Neutrophil (primary cell): ENCODE measurements at regions not wholly inside any gene's neighbourhood (a gene's known extent, or its start where the extent isn't known, plus 50 kb on each side); places are given as distances from the start of the nearest gene placed in this dataset.

Experiments used
- H3K27ac ChIP-seq: fragments of 200-600 bp; sonication (generic); 2 replicates; pipeline ENCODE4 v1.5.1; 2016; ENCODE audit warnings: mild to moderate bottlenecking, moderate library complexity
- H3K27me3 ChIP-seq: fragments of 200-600 bp; sonication (generic); 2 replicates; pipeline ENCODE4 v1.6.0; 2016; ENCODE audit warnings: mild to moderate bottlenecking
- H3K36me3 ChIP-seq: fragments of 200-600 bp; sonication (generic); 2 replicates; pipeline ENCODE4 v1.5.1; 2017
- H3K4me1 ChIP-seq, 2 experiments: fragments of 200-600 bp in 1 of 2; sonication (generic) in 1 of 2; 1 replicate in 1 of 2; 2 replicates in 1 of 2; pipeline versions ENCODE4 v1.5.1 to v1.6.1; 2013 to 2016; ENCODE audit warnings: low read depth in 1 of 2, low read length in 1 of 2, mild to moderate bottlenecking in 1 of 2, moderate library complexity in 1 of 2; ENCODE audit not compliant: control insufficient read depth in 1 of 2, insufficient read depth in 1 of 2
- H3K4me3 ChIP-seq, 2 experiments: fragments of 200-600 bp in 1 of 2; sonication (generic) in 1 of 2; 1 replicate in 1 of 2; 2 replicates in 1 of 2; pipeline ENCODE4 v1.5.1; 2013 to 2016; ENCODE audit warnings: low read depth in 1 of 2, low read length in 1 of 2, mild to moderate bottlenecking in 1 of 2, moderate library complexity in 1 of 2
- H3K9me3 ChIP-seq: fragments of 200-600 bp; sonication (generic); 2 replicates; pipeline ENCODE4 v1.5.1; 2016
- TF ChIP-seq, protein P1 (sequence below): fragments of 200-600 bp; sonication (generic); IDR thresholded peaks from 2 replicates; pipeline ENCODE4 v1.5.1; 2016; ENCODE audit warnings: antibody characterized with exemption

DNA sequence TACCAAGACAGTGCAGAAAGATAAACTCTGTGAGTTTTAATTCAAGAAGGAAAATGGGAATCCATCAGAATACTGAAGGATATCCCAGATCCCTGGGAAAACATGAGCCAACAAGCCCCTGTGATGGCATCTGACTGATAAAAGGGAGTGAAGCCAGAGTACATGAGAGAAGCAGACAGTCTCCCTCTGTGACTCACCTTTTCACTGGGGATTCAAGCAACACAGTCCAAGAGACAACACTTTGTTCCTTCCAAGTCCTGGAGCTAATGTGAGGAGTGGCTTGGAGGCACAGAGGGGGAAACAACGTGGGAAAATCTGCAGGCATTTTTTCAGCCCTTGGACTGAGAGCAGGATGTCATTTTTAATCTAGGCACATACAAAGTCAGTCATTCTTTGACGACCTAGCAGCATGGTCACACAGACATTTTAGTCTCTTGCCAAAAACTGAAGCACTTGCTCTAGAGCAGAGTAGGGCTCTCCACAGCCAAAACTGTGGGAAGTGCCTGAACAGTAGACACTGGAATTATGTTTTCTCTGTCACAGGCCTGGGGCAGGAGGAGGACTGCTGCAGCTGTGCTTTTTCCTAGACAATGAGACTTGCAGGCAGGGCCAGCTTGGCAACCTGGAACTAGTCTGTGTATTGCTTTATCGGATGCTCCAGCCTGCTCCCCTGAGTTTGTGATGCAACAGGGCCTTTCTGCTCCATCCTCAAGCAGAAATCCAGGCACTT, 465.0 kb upstream of the GJE1 start:
- no peak overlapping the region for H3K27ac ChIP-seq

DNA sequence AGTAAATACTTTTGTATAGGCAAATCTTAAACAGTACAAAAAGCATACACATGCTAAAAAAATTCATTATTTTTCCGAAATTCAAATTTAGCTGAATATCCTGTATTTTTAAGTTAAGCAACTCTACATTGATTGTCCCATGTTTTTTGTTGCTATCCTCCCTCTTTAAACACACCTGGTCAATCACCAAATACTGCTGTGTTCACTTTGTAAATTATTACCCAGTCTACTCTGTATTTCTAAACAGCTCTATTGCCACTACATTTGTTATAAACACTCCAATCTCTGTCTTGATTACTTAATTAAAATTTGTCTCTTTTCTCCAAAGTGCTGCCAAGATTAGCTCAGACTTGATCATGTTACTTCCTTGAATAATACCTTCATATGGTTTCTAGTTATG, 466.5 kb upstream of the GJE1 start:
- Histone ChIP-seq H3K4me1 (no peaks in the 10 kb centered on the region), H3K36me3 (no peaks in the 10 kb centered on the region), H3K27me3 (no peaks in the 10 kb centered on the region), H3K4me3 (no peak overlapping the region), H3K27ac (no peak overlapping the region), H3K9me3 (no peaks in the 10 kb centered on the region)
- TF ChIP-seq, protein P1, sequence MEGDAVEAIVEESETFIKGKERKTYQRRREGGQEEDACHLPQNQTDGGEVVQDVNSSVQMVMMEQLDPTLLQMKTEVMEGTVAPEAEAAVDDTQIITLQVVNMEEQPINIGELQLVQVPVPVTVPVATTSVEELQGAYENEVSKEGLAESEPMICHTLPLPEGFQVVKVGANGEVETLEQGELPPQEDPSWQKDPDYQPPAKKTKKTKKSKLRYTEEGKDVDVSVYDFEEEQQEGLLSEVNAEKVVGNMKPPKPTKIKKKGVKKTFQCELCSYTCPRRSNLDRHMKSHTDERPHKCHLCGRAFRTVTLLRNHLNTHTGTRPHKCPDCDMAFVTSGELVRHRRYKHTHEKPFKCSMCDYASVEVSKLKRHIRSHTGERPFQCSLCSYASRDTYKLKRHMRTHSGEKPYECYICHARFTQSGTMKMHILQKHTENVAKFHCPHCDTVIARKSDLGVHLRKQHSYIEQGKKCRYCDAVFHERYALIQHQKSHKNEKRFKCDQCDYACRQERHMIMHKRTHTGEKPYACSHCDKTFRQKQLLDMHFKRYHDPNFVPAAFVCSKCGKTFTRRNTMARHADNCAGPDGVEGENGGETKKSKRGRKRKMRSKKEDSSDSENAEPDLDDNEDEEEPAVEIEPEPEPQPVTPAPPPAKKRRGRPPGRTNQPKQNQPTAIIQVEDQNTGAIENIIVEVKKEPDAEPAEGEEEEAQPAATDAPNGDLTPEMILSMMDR = no peak

More for the DNA sequence above, 465.0 kb upstream of the GJE1 start:
- TF ChIP-seq, protein P1 = no peak
- no peaks in the 10 kb centered on the region for H3K36me3 ChIP-seq
- no peak overlapping the region for H3K4me3 ChIP-seq
- no peaks in the 10 kb centered on the region for H3K9me3 ChIP-seq
- H3K27me3 ChIP-seq = no peaks in the 10 kb centered on the region
- no peaks in the 10 kb centered on the region for H3K4me1 ChIP-seq

DNA sequence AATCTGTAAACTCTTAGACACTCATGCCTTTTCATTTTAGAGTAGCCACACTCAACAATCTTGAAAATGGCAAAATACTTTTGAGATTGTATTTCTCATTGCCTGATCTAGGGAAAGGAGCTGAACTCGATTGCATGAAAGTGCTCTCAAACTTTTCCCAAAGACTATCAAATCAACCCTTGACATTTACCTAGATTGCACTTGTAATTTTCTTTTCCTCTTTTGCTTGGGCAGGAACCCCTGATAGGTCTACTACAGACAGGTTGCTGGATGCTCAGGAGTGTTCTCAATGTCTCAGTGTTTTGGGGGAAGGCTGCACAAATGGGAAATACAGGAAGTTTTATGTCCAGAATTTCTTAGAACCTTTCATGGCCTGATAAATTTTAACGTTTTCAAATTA, 468.0 kb upstream of the GJE1 start:
- Histone ChIP-seq H3K36me3 (no peaks in the 10 kb centered on the region), H3K4me1 (no peaks in the 10 kb centered on the region), H3K27ac (no peak overlapping the region), H3K4me3 (no peak overlapping the region), H3K27me3 (no peaks in the 10 kb centered on the region), H3K9me3 (no peaks in the 10 kb centered on the region)
- TF ChIP-seq, protein P1 = no peak

DNA sequence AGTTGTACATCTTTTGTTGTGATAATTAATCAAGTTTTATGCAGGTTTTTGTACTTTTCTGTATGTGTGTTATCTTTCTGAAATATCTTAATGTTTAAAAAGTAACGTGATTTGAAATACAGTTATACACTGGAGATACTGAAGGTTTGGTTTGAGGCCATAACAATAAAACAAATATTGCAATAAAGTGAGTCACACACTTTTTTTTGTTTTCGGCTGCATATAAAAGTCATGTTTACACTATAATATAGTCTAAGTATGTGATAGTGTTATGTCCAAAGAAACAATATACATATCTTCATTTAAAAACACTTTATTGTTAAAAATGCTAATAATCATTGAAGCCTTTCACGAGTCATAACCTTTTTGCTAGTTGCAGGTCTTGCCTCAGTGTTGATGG, 473.1 kb upstream of the GJE1 start:
- TF ChIP-seq, protein P1 = no peak
- H3K27ac ChIP-seq = no peak overlapping the region
- no peak overlapping the region for H3K4me3 ChIP-seq
- no peaks in the 10 kb centered on the region for H3K27me3 ChIP-seq
- no peaks in the 10 kb centered on the region for H3K36me3 ChIP-seq
- no peaks in the 10 kb centered on the region for H3K4me1 ChIP-seq
- H3K9me3 ChIP-seq = no peaks in the 10 kb centered on the region

DNA sequence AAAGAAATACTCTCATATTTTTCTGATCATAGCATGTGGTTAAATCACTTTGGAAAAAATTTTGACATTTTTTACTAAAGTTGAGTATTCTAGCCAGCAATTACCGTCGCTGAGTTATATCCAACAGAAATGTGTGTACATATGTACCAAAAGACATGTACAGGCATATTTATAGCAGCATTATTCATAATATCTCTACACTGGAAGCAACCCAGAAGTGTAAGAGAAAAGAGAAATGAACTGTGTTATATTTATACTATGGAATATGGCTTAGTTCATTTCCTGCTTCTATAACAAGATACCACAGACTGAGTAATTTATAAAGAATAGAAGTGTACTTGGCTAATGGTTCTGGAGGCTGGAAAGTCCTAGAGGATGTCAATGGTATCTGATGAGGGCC, 474.0 kb upstream of the GJE1 start:
- H3K27me3 ChIP-seq = no peaks in the 10 kb centered on the region
- TF ChIP-seq, protein P1 = no peak
- no peaks in the 10 kb centered on the region for H3K36me3 ChIP-seq
- no peaks in the 10 kb centered on the region for H3K4me1 ChIP-seq
- H3K9me3 ChIP-seq = no peaks in the 10 kb centered on the region
- H3K27ac ChIP-seq = no peak overlapping the region
- no peak overlapping the region for H3K4me3 ChIP-seq
